ENCODE measurements at regions not wholly inside any gene's neighbourhood (a gene's known extent, or its start where the extent isn't known, plus 50 kb on each side); places are given as distances from the start of the nearest gene placed in this dataset.

DNA sequence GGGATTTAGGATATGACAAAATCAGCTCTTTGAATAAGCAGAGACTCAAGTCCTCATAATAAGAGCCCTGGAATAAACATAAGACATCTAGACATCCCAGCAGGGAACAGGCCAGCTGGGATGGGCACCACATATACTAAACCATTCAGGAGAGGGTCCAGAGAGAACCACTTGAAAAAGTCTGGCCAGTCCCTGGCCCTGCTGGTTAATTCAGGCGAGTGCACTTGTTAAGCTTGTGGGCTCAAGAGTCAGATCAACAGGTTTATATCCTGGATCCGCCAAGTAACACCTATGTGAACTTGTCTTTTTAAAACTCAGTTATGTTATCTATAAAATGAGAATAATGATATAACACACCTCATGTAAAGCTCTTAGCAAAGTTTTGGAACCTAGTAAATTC is 63.3 kb downstream of the CAVIN4 start:
- no peak for TF ChIP-seq FOXP2 (optimal IDR thresholded peaks at IDR 0.05; ENCODE audit: borderline replicate concordance, extremely low read depth, extremely low read length, insufficient read depth)
- no peak for TF ChIP-seq TAF1 (IDR thresholded peaks at IDR 0.05; ENCODE audit: borderline replicate concordance, insufficient read depth, low read length)
